ENCODE measurements at regions not wholly inside any gene's neighbourhood (a gene's known extent, or its start where the extent isn't known, plus 50 kb on each side); places are given as distances from the start of the nearest gene placed in this dataset.

DNA sequence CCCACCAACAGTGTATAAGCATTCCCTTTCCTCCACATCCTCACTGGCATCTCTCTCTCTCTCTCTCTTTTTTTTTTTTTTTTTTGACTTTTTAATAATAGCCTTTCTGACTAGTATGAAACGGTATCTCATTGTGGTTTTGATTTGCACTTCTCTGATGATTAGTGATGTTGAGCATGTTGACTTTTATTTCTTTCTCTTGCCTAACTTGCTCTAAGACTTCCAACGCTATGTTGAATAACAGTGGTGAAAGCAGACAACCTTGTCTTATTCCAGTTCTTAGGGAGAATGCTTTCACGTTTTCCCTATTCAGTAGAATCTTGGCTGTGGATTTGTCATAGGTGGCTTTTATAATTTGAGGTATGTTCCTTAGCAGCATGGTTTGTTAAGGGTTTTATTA lies 249.4 kb upstream of the MDFIC2 start:
- 86% methylated on average over 3 of the region's 3 CpGs for WGBS
- H3K27me3 ChIP-seq (replicated peaks; ENCODE audit: insufficient read depth): no peaks in the 10 kb centered on the region
- H3K9me3 ChIP-seq: no peaks in the 10 kb centered on the region
- H3K4me3 ChIP-seq: no peak overlapping the region
- H3K27ac ChIP-seq: no peak overlapping the region
- H3K4me1 ChIP-seq (replicated peaks): no peaks in the 10 kb centered on the region
- TF ChIP-seq, protein P1, sequence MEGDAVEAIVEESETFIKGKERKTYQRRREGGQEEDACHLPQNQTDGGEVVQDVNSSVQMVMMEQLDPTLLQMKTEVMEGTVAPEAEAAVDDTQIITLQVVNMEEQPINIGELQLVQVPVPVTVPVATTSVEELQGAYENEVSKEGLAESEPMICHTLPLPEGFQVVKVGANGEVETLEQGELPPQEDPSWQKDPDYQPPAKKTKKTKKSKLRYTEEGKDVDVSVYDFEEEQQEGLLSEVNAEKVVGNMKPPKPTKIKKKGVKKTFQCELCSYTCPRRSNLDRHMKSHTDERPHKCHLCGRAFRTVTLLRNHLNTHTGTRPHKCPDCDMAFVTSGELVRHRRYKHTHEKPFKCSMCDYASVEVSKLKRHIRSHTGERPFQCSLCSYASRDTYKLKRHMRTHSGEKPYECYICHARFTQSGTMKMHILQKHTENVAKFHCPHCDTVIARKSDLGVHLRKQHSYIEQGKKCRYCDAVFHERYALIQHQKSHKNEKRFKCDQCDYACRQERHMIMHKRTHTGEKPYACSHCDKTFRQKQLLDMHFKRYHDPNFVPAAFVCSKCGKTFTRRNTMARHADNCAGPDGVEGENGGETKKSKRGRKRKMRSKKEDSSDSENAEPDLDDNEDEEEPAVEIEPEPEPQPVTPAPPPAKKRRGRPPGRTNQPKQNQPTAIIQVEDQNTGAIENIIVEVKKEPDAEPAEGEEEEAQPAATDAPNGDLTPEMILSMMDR (IDR thresholded peaks at IDR 0.05): no peak
- TF ChIP-seq POLR2A (IDR thresholded peaks at IDR 0.05) (no peak), POLR2AphosphoS5 (IDR thresholded peaks at IDR 0.05) (no peak)
- no peak for DNase-seq (ENCODE audit: low spot score)
- no peaks in the 10 kb centered on the region for H3K36me3 ChIP-seq
- intact Hi-C loops (cut with DNase I): no loop called here

DNA sequence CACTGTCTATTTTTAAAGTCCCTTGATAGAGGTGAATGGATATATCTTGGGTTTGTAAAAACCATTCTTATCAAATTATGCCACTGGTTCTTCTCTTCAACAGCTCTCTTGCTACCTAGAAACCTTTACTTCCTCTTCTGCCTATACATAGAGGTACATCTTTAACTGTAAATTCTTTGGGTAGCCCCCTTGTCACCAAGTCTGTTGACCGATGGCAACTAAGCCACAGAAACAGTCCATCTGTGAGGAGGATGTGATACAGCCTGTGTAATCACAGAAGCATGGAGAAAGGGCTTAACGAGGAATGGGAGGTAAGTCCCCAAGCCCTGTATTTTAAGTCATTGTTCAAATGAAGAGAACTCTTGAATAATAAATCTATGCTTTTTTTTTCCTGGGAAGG lies 246.5 kb upstream of the MDFIC2 start:
- 69% methylated on average over 2 of the region's 2 CpGs for WGBS
- Histone ChIP-seq H3K27ac (no peak overlapping the region), H3K4me3 (no peak overlapping the region), H3K36me3 (no peaks in the 10 kb centered on the region), H3K27me3 (replicated peaks; ENCODE audit: insufficient read depth) (no peaks in the 10 kb centered on the region), H3K9me3 (no peaks in the 10 kb centered on the region), H3K4me1 (replicated peaks) (no peaks in the 10 kb centered on the region)
- no peak for TF ChIP-seq POLR2AphosphoS5 (IDR thresholded peaks at IDR 0.05)
- no peak for TF ChIP-seq POLR2A (IDR thresholded peaks at IDR 0.05)
- TF ChIP-seq, protein P1 (IDR thresholded peaks at IDR 0.05): no peak
- no peak for DNase-seq (ENCODE audit: low spot score)
- intact Hi-C loops (cut with DNase I): no loop called here

- TF ChIP-seq, protein P1 (IDR thresholded peaks at IDR 0.05): no peak
- TF ChIP-seq POLR2AphosphoS5 (IDR thresholded peaks at IDR 0.05): no peak
- no peak for TF ChIP-seq POLR2A (IDR thresholded peaks at IDR 0.05)
- no peaks in the 10 kb centered on the region for H3K36me3 ChIP-seq
- intact Hi-C loops (cut with DNase I): no loop called here
- no peak for DNase-seq (ENCODE audit: low spot score)
- H3K27ac ChIP-seq: no peak overlapping the region
- no peaks in the 10 kb centered on the region for H3K27me3 ChIP-seq (replicated peaks; ENCODE audit: insufficient read depth)
- H3K9me3 ChIP-seq: no peaks in the 10 kb centered on the region
- WGBS: 79% methylated on average over 2 of the region's 2 CpGs
- H3K4me1 ChIP-seq (replicated peaks): no peaks in the 10 kb centered on the region
- no peak overlapping the region for H3K4me3 ChIP-seq
These were observed 245.5 kb upstream of the MDFIC2 start for GRCh38 chr3:70557976-70558375.

DNA sequence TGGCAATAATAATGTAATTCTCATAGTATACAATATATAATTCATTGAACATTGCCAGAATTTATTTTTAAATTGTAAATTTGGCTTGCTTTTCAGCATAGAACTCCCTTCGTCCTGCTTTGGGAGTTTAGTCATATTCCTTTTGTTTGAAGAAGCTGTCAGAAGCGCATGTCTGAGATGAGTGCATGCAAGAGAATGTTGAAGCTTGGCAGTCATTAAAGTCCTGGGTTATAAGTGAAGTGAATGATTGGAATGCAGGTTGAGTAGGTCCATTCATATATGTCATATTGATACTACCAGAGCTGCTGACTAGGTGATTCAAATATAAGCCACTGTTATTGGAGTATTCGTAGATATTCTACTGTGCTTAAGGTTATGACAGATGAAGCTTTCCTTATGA lies 243.6 kb upstream of the MDFIC2 start:
- no peak overlapping the region for H3K4me3 ChIP-seq

DNA sequence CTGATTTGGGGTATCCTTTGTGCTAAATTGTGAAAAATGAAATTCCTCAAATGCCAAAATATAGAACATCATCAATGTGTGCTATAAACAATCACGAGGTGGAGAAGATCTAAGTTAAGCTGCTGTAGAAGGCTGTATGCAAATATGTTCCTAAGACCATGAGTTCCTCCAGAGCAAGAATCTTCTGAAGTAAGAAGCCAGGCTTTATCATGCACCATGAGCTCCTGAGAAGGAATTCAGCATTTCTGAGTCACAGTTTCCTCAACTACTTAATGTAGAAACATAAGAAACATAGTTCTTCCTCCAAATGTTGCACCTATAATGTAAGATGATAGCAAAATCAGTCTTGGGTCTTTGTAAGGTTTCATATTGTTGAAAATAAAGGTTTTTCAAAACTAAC lies 241.7 kb upstream of the MDFIC2 start:
- intact Hi-C loops (cut with DNase I): no loop called here

More for the DNA sequence above, 243.6 kb upstream of the MDFIC2 start:
- 92% methylated on average over 3 of the region's 3 CpGs for WGBS
- no peaks in the 10 kb centered on the region for H3K36me3 ChIP-seq
- H3K4me1 ChIP-seq (replicated peaks): no peaks in the 10 kb centered on the region
- H3K27ac ChIP-seq: no peak overlapping the region
- no peaks in the 10 kb centered on the region for H3K27me3 ChIP-seq (replicated peaks; ENCODE audit: insufficient read depth)
- H3K9me3 ChIP-seq: no peaks in the 10 kb centered on the region
- DNase-seq (ENCODE audit: low spot score): no peak
- no peak for TF ChIP-seq POLR2AphosphoS5 (IDR thresholded peaks at IDR 0.05)
- TF ChIP-seq, protein P1 (IDR thresholded peaks at IDR 0.05): no peak
- no peak for TF ChIP-seq POLR2A (IDR thresholded peaks at IDR 0.05)
- intact Hi-C loops (cut with DNase I): no loop called here

More for the DNA sequence above, 241.7 kb upstream of the MDFIC2 start:
- 79% methylated on average over 1 of the region's 1 CpG for WGBS
- no peak overlapping the region for H3K27ac ChIP-seq
- H3K4me3 ChIP-seq: no peak overlapping the region
- TF ChIP-seq POLR2A (IDR thresholded peaks at IDR 0.05) (no peak), POLR2AphosphoS5 (IDR thresholded peaks at IDR 0.05) (no peak)
- no peaks in the 10 kb centered on the region for H3K27me3 ChIP-seq (replicated peaks; ENCODE audit: insufficient read depth)
- H3K9me3 ChIP-seq: no peaks in the 10 kb centered on the region
- no peaks in the 10 kb centered on the region for H3K4me1 ChIP-seq (replicated peaks)
- H3K36me3 ChIP-seq: no peaks in the 10 kb centered on the region
- no peak for DNase-seq (ENCODE audit: low spot score)
